Endodermal cell (in vitro differentiated cells): ENCODE measurements at regions not wholly inside any gene's neighbourhood (a gene's known extent, or its start where the extent isn't known, plus 50 kb on each side); places are given as distances from the start of the nearest gene placed in this dataset.

Source experiments
- DNase-seq: peaks from one replicate; pipeline ENCODE4 v3.0.0-alpha.2; 2017
- H3K27ac ChIP-seq: 2 replicates; pipeline ENCODE4 v1.5.1; 2013; ENCODE audit warnings: mild to moderate bottlenecking, low read depth, low read length, moderate library complexity
- H3K27me3 ChIP-seq: 2 replicates; pipeline ENCODE4 v1.6.1; 2013; ENCODE audit warnings: mild to moderate bottlenecking, low read length, moderate library complexity; ENCODE audit not compliant: insufficient read depth, control insufficient read depth, poor library complexity, severe bottlenecking
- H3K36me3 ChIP-seq: 2 replicates; pipeline ENCODE4 v1.7.0; 2013; ENCODE audit warnings: mild to moderate bottlenecking, low read length, moderate library complexity; ENCODE audit not compliant: control insufficient read depth, insufficient read depth
- H3K4me1 ChIP-seq: one replicate; pipeline ENCODE4 v1.7.0; 2013; ENCODE audit warnings: low read length; ENCODE audit not compliant: control insufficient read depth, insufficient read depth
- H3K4me3 ChIP-seq: 2 replicates; pipeline ENCODE4 v1.5.1; 2013; ENCODE audit warnings: mild to moderate bottlenecking, low read length, moderate library complexity
- H3K9ac ChIP-seq: 2 replicates; pipeline ENCODE4 v1.6.1; 2013; ENCODE audit warnings: mild to moderate bottlenecking, low read length, moderate library complexity; ENCODE audit not compliant: poor library complexity, severe bottlenecking; ENCODE audit errors: extremely low read depth
- H3K9me3 ChIP-seq: 2 replicates; pipeline ENCODE4 v1.6.1; 2013; ENCODE audit warnings: mild to moderate bottlenecking, low read length, moderate library complexity; ENCODE audit not compliant: control insufficient read depth
- H3K27ac Mint-ChIP-seq: 2 replicates; pipeline ENCODE4 v1.8.0; 2020; ENCODE audit warnings: mixed read lengths
- H3K27me3 Mint-ChIP-seq: 2 replicates; pipeline ENCODE4 v1.8.0; 2021; ENCODE audit warnings: mild to moderate bottlenecking, mixed read lengths; ENCODE audit not compliant: insufficient read depth
- H3K36me3 Mint-ChIP-seq: 2 replicates; pipeline ENCODE4 v1.8.0; 2020; ENCODE audit warnings: low read depth, mixed read lengths
- H3K4me1 Mint-ChIP-seq: 2 replicates; pipeline ENCODE4 v1.8.0; 2020; ENCODE audit warnings: mixed read lengths
- H3K4me3 Mint-ChIP-seq: 2 replicates; pipeline ENCODE4 v1.8.0; 2020; ENCODE audit warnings: mild to moderate bottlenecking, moderate library complexity, mixed read lengths
- H3K9me3 Mint-ChIP-seq: 2 replicates; pipeline ENCODE4 v1.8.0; 2020; ENCODE audit warnings: mild to moderate bottlenecking, mixed read lengths
- WGBS, 2 experiments: methylation state at CpG; one replicate each; pipeline versions ENCODE4 v1.1.5 to v1.1.7; 2013; ENCODE audit warnings: missing lambda C conversion rate in 2 of 2, mixed read lengths in 1 of 2; ENCODE audit not compliant: insufficient coverage in 1 of 2, insufficient read length in 1 of 2; 5-methylcytosine and 5-hydroxymethylcytosine counted together
- TF ChIP-seq, protein P1 (sequence below): fragments of 200-600 bp; sonication (generic); conservative IDR thresholded peaks from 2 replicates; pipeline ENCODE4 v1.5.0; 2021; ENCODE audit warnings: antibody characterized with exemption, mild to moderate bottlenecking

DNA sequence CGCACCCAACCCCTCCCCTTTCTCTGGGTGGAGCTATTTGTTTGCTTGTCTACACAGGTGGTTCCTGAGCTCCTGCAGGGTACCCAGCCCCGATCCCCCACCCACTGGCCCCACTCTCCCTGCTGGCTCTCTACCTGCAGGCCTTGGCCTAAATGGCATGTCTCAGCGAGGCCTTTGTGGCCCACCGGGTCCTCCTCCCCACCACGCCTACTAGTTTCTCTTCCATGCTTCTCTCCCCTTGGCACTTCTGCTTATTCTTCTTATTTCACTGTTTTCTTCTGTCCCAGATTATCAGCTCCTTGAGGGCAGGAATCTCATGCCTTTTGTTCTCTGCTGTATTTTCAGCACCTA is 57.4 kb upstream of the ZNF536 start:
- TF ChIP-seq, protein P1, sequence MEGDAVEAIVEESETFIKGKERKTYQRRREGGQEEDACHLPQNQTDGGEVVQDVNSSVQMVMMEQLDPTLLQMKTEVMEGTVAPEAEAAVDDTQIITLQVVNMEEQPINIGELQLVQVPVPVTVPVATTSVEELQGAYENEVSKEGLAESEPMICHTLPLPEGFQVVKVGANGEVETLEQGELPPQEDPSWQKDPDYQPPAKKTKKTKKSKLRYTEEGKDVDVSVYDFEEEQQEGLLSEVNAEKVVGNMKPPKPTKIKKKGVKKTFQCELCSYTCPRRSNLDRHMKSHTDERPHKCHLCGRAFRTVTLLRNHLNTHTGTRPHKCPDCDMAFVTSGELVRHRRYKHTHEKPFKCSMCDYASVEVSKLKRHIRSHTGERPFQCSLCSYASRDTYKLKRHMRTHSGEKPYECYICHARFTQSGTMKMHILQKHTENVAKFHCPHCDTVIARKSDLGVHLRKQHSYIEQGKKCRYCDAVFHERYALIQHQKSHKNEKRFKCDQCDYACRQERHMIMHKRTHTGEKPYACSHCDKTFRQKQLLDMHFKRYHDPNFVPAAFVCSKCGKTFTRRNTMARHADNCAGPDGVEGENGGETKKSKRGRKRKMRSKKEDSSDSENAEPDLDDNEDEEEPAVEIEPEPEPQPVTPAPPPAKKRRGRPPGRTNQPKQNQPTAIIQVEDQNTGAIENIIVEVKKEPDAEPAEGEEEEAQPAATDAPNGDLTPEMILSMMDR: no peak
- Mint-ChIP-seq H3K4me3 (no peak overlapping the region), H3K27ac (no peak overlapping the region), H3K9me3 (peaks cover 3% of the 10 kb centered on the region), H3K36me3 (no peaks in the 10 kb centered on the region), H3K27me3 (no peaks in the 10 kb centered on the region), H3K4me1 (no peaks in the 10 kb centered on the region)
- H3K4me3 ChIP-seq: no peak overlapping the region
- no peak overlapping the region for H3K9ac ChIP-seq
- H3K4me1 ChIP-seq: no peaks in the 10 kb centered on the region
- no peak overlapping the region for H3K27ac ChIP-seq
- H3K36me3 ChIP-seq: no peaks in the 10 kb centered on the region
- WGBS, 2 experiments: 89 to 91% methylated on average over 4 to 5 of the region's 5 CpGs
- DNase-seq: no peak
- H3K27me3 ChIP-seq: no peaks in the 10 kb centered on the region
- H3K9me3 ChIP-seq: no peaks in the 10 kb centered on the region

DNA sequence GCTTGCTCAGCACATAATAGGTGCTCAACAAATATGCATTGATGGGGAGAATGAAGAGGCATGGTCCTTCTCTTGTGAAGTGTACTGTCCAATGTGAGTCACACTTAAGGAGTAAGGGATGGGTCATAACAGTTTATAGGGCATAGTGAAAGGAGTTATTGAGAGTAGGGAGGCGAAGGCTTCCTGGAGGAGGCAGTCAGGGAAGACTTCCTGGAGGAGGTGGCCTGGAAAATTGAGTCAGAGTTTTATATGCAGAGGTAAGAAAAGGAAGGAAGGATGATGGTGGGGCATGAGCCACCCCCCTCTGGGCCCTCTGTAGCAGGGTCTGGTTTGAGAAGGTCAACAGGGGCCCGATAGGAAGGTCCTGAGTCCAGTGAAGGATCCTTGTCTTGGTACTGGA is 57.0 kb upstream of the ZNF536 start:
- peak; percentile 9 for DNase-seq
- Histone ChIP-seq H3K4me1 (no peaks in the 10 kb centered on the region), H3K27me3 (no peaks in the 10 kb centered on the region), H3K36me3 (no peaks in the 10 kb centered on the region), H3K9me3 (no peaks in the 10 kb centered on the region), H3K4me3 (no peak overlapping the region), H3K9ac (no peak overlapping the region), H3K27ac (no peak overlapping the region)
- peaks cover 3% of the 10 kb centered on the region for H3K9me3 Mint-ChIP-seq
- H3K27ac Mint-ChIP-seq: no peak overlapping the region
- TF ChIP-seq, protein P1: no peak
- H3K27me3 Mint-ChIP-seq: no peaks in the 10 kb centered on the region
- no peak overlapping the region for H3K4me3 Mint-ChIP-seq
- H3K36me3 Mint-ChIP-seq: no peaks in the 10 kb centered on the region
- no peaks in the 10 kb centered on the region for H3K4me1 Mint-ChIP-seq
- 96 to 100% methylated on average over 1 to 2 of the region's 2 CpGs for WGBS, 2 experiments

DNA sequence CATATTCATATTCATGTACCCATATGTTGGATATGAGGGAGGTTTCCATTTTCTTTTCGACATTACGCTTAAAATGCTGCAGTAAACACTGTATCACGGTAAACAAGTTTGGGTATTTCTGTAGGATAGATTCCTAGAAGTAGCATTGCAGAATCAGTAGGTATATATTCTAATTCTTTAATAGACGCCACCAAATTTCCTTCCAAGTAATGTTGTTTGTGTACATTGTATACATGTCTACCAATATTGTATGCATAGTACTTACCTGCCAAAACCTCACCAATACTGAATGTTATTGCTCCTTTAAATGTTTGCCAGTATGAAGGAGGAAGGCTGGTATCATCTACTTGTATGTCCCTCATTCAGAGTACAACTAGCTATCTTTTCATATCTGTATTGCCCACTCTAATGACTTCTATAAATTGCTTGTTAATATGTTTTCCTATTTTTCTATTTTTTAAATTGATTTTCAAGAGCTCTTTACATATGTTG is 56.1 kb upstream of the ZNF536 start:
- 96% methylated on average over 3 to 4 of the region's 4 CpGs for WGBS, 2 experiments
- no peak overlapping the region for H3K4me3 Mint-ChIP-seq
- H3K4me1 ChIP-seq: no peaks in the 10 kb centered on the region
- no peaks in the 10 kb centered on the region for H3K9me3 ChIP-seq
- no peaks in the 10 kb centered on the region for H3K27me3 Mint-ChIP-seq
- no peak overlapping the region for H3K27ac ChIP-seq
- H3K27ac Mint-ChIP-seq: no peak overlapping the region
- no peak overlapping the region for H3K4me3 ChIP-seq
- DNase-seq: no peak
- H3K4me1 Mint-ChIP-seq: no peaks in the 10 kb centered on the region
- no peaks in the 10 kb centered on the region for H3K27me3 ChIP-seq
- H3K9ac ChIP-seq: no peak overlapping the region
- H3K36me3 ChIP-seq: no peaks in the 10 kb centered on the region
- TF ChIP-seq, protein P1: no peak
- peaks cover 3% of the 10 kb centered on the region for H3K9me3 Mint-ChIP-seq
- no peaks in the 10 kb centered on the region for H3K36me3 Mint-ChIP-seq
